ENCODE measurements at regions not wholly inside any gene's neighbourhood (a gene's known extent, or its start where the extent isn't known, plus 50 kb on each side); places are given as distances from the start of the nearest gene placed in this dataset.

- BruUV-seq (replicated peaks) = no TSS peak
- Histone ChIP-seq H3K79me2 (ENCODE audit: insufficient read depth, low read length) (no peaks in the 10 kb centered on the region), H3K36me3 (replicated peaks in 1 of 2; ENCODE audit: control insufficient read depth in 1 of 2, insufficient read depth in 2 of 2, low read length in 2 of 2) (no peaks in the 10 kb centered on the region), H2AFZ (ENCODE audit: low read length) (no peak overlapping the region), H3K9me3 (ENCODE audit: low read length) (no peaks in the 10 kb centered on the region), H3K4me2 (ENCODE audit: low read depth, low read length) (no peak overlapping the region), H3K27ac (ENCODE audit: extremely low read length, insufficient read depth, low read length) (no peak overlapping the region), H4K20me1 (ENCODE audit: insufficient read depth, low read length) (no peaks in the 10 kb centered on the region), H3K27me3 (ENCODE audit: control insufficient read depth in 1 of 2, insufficient read depth in 2 of 2, low read length in 2 of 2) (peaks cover 3 to 33% of the 10 kb centered on the region in 2 experiments; a peak in 3 of 5 replicates), H3K4me1 (ENCODE audit: insufficient read depth, low read length) (no peaks in the 10 kb centered on the region), H3K9ac (ENCODE audit: insufficient read depth, low read depth, low read length) (no peak overlapping the region), H3K4me3 (replicated peaks in 1 of 3; ENCODE audit: insufficient read depth in 1 of 3, low read depth in 2 of 3, low read length in 3 of 3) (no peak overlapping the region)
- ChIA-PET CTCF (ENCODE audit: low intra/inter-chr PET ratio, low total read pairs) (interaction anchor here (0.6 kb wide), 1 partner anchor 686 kb away, joined by 3 read pairs; no protein-coding TSS in a partner anchor), POLR2A (no interaction called here)
- in situ Hi-C loops (cut with HindIII; ENCODE audit: extremely low pct_ligation_motif_present, low pct_unique_long_range_greater_than_20kb) = no loop called here
- ATAC-seq (peak; percentile 82), FAIRE-seq (peak; percentile 56), DNase-seq (ENCODE audit: low spot score) (peak; percentile 39)
- intact Hi-C loops (cut with micrococcal nuclease; ENCODE audit: unreplicated experiment) = no loop called here
- 4% methylated on average over 14 of the region's 14 CpGs for WGBS (ENCODE audit: low lambda C conversion rate)
- peak; percentile 38 for TF ChIP-seq STAG1 (CRISPR knock-in tag; IDR thresholded peaks at IDR 0.05)
- TF ChIP-seq KLF6 (CRISPR knock-in tag; IDR thresholded peaks at IDR 0.05) = no peak
- TF ChIP-seq ZNF496 (CRISPR knock-in tag; IDR thresholded peaks at IDR 0.05; ENCODE audit: insufficient replicate concordance) = no peak
- TF ChIP-seq SMC3 (IDR thresholded peaks at IDR 0.05; ENCODE audit: low read length) = peak; percentile 32; the same call in 1 of the 2 replicates
- TF ChIP-seq HNRNPK (IDR thresholded peaks at IDR 0.05; ENCODE audit: low read depth, low read length, poor library complexity, severe bottlenecking) = peak; percentile 3
- TF ChIP-seq HOXA3 (CRISPR knock-in tag; IDR thresholded peaks at IDR 0.05) = no peak
- no peak for TF ChIP-seq ZNF432 (CRISPR knock-in tag; IDR thresholded peaks at IDR 0.05; ENCODE audit: borderline replicate concordance)
- TF ChIP-seq ZNF263 (CRISPR knock-in tag; IDR thresholded peaks at IDR 0.05) = peak; percentile 81
- TF ChIP-seq CTCF (CRISPR knock-in tag; IDR thresholded peaks at IDR 0.05) = peak; percentile 65
- TF ChIP-seq ATF3 (CRISPR knock-in tag; IDR thresholded peaks at IDR 0.05) = no peak
- TF ChIP-seq MAZ (IDR thresholded peaks at IDR 0.05; ENCODE audit: borderline replicate concordance, low read depth, low read length) = no peak
- no peak for TF ChIP-seq MAZ (CRISPR knock-in tag; IDR thresholded peaks at IDR 0.05; ENCODE audit: low read depth)
- no peak for TF ChIP-seq ZBTB8A (CRISPR knock-in tag; IDR thresholded peaks at IDR 0.05; ENCODE audit: borderline replicate concordance, low read depth)
- no peak for TF ChIP-seq STAT5B (CRISPR knock-in tag; IDR thresholded peaks at IDR 0.05)
- TF ChIP-seq RAD21 (CRISPR knock-in tag; IDR thresholded peaks at IDR 0.05) = 0 out of 2 replicates have a peak, but pooled peaks have one; percentile 12
These were observed 90.3 kb upstream of the SNTG2 start for GRCh38 chr2:860259-860855.
